CD4-positive, alpha-beta T cell treated with Interleukin-15 for 1 hour (primary cell): ENCODE measurements at regions not wholly inside any gene's neighbourhood (a gene's known extent, or its start where the extent isn't known, plus 50 kb on each side); places are given as distances from the start of the nearest gene placed in this dataset.

ENCODE experiments used
- DNase-seq: peaks from one replicate; pipeline ENCODE4 v3.0.0-alpha.2; 2020

DNA sequence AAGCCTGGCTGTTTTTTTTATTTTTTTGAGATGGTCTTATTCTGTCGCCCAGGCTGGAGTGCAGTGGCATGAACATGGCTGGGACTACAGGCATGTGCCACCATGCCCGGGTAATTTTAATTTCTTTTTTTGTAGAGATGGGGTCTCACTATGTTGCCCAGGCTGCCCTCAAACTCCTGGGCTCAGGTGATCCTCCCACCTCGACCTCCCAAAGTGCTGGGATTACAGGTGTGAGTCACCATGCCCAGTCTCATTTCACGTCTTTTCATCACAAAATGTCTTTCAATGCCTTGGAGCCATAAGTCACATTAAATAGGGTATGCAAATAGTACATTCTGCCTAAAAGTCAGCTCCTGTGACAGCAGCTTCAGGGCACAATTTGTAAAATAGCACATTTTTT lies 52.8 kb downstream of the SOX2 start:
- DNase-seq = no peak

DNA sequence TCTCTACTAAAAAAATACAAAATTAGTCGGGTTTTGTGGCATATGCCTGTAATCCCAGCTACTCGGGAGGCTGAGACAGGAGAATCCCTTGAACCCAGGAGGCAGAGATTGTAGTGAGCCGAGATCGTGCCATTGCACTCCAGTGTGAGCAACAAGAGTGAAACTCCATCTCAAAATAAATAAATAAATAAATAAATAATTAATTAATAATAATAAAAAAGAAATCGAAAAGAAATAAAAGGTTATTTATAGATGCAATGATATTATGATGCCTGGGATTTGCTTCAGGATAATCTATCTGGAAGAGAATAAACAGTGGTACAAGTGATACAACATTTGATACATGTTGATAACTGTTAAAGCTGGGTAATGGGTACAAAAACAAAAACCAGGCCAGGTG lies 58.6 kb downstream of the SOX2 start:
- DNase-seq = no peak

GRCh38 chr3:181771120-181771519 lies 59.4 kb downstream of the SOX2 start:
- DNase-seq = no peak

DNA sequence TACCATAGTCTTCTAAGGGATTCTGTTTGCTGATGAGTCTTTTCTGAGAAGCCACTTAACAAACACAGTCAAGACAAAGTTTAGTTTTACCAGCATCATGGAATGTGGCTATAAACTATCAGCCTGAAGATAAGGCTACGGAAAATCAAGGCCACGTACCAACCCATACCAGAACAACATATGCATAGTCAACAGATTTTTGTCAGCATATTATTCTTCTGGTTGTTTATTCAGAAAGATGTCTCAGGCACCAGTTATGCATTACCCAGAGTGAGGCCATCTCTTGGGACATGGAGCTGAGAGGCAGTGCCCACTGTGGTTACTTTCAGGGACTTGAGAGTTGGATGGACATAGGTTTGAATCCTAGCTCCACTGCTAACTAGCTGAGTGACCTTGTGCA lies 60.4 kb downstream of the SOX2 start:
- DNase-seq = no peak

GRCh38 chr3:181773921-181774320 lies 62.2 kb downstream of the SOX2 start:
- DNase-seq = no peak

DNA sequence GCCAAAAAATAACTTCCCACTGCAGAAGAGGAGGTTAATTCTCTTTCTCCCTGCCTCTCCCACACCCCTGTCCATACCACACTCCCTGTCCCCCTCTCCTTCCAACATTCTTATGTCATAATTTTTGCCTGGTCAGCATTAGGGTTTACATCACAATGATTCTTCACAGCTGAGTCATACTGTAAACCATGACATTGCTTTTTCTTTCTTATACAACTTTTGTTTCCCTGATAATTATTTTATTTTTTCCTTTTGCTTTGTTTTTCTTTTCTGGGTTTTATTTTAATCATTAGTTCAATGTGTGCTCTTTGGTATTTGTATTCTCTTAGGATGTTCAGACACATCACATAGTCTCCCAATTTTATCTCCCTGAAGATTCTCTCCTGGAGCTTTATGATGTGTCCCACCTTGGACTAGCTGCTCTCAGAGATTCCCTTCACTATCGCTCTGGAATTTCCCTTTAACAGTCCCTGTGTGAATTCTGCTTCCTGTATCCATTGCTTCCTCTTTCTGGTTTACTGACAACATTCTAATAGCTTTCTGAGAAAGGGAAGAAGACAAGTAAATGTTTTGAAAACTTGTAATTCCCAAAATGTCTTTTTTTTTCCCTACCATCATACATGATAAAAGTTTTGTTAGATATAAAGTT lies 70.7 kb downstream of the SOX2 start:
- no peak for DNase-seq

- DNase-seq = no peak
Measured at GRCh38 chr3:181790561-181790960, 78.8 kb downstream of the SOX2 start.

DNA sequence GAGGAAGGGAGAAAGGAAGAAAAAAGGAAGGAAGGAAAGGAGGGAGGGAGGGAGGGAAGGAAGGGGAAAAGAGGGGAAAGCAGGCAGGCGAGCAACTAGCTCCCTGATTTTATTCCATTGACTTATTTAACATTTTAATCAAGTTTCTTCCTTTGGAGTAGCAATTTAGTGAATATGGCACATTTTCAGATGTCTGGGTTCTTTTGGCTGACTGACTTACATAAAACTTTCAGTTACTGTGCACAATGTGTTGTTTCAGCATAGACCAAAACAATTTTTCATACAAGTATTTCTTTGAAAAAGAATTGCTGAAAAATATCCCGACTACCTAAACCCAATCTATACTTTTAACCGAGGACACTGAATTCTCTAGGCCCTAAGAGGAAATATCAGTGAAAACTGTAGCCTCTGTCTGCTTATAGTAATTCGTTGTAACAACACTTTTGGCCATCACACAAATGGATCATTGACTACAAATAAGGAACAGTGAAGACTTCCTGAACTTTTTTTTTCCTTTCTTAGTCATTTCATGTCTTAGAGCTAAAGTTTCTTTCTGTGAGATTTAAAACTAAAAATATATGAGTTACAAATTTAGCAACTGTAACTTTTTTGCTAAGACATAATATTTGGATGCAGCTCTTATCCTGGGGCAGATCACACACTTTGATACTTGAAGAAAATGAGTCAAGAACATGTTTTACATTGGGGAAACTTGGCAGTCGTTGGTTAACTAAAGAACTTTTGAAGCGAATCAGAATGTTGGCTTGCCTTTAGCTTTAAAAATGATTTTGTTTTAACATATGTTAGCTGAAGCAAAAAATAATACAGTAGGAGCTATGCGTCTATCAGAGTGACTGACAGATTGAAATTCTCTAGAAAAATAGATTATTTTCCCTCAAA lies 79.6 kb downstream of the SOX2 start:
- DNase-seq = no peak

GRCh38 chr3:181793006-181793405 lies 81.3 kb downstream of the SOX2 start:
- no peak for DNase-seq

DNA sequence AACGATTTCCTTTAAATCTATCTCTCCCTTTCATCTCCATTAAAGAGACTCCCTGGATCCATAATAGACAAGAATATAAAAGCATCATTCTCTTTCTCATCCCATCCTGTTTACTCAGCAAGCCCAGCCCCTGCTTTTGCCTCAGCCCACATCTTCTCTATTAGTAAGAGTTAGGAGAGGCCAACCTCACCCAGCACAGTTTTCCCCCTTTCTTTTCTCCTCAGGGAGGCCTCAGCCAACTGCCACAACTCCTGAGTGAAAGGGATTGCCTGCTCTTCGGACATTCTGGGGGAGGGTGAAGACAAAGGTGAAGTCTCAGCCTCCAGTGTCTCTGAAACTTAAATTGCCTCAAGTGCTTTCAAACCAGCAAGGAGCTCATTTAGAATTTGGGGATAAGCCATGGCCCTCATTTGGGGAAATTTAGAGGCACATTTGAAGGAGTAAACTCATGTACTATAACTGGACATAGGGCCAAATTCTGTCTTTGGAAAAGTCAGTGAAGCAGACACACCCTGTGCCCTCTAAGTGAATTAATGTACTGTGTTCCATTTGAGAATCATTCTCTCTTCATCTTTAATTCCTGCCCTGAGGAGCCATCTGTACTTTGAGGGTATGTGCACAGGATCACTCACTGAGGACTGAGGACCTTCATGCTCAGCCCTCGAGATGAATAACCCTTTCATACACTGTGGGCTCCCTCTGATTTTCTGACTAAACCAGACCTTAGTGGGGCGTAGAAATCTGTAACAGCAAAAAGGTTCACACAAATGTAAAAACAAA lies 82.5 kb downstream of the SOX2 start:
- DNase-seq = no peak

GRCh38 chr3:181796641-181797040 lies 84.9 kb downstream of the SOX2 start:
- DNase-seq = no peak

GRCh38 chr3:181797431-181797830 lies 85.7 kb downstream of the SOX2 start:
- no peak for DNase-seq

GRCh38 chr3:181805703-181806102 lies 94.0 kb downstream of the SOX2 start:
- DNase-seq = no peak

DNA sequence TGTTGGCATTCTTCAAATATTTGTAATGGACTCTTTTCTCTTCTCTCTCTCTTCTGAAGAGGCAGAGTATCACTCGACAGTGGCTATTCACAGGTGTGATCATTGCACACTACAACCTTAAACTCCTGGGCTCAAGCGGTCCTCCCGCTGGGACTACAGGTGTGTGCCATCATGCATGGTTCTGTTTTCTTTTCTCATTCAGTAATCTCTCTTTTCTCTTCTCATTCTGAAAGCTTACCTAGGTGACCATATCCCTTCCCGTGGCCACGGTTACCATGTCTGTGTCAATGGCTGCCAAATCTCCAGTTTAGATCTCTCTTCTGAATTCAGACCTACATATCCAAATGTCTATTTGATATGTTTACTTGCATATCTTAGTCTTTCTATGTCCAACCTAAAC lies 96.3 kb downstream of the SOX2 start:
- no peak for DNase-seq

DNA sequence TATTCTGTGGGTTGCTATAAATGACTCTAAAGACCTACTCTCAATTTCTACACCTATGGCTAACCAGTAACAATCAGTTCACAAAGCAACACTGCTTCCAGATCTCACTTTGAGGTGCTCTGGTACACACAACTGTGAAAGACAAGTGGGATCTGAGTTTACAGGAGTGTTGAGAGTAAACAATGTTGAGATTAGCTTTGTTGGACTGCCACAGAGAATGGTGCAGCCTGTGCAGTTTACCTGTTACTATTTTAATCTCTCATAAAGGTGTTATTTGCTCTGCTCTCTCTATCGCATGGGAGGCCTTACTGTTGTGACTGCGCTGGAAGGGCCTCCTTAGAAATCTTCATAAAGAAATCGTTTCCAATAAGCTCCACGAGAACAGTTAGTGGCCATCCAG lies 112.0 kb downstream of the SOX2 start:
- DNase-seq = no peak

DNA sequence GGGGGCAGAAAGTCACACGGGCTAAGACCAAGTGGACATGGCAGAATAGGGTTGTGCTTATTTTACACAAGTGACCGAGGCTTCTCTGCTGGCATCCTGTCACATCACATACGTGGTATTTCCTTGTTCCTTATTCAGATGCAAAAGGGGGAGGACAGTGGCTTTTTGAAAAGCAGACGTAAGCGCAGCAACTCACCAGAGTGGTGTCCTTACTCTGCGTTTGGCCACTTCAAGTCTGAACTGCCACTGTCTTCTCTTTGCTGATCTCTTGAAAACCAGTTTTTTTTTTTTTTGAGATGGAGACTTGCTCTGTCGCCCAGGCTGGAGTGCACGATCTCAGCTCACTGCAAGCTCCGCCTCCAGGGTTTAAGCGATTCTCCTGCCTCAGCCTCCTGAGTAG lies 113.2 kb downstream of the SOX2 start:
- no peak for DNase-seq

DNA sequence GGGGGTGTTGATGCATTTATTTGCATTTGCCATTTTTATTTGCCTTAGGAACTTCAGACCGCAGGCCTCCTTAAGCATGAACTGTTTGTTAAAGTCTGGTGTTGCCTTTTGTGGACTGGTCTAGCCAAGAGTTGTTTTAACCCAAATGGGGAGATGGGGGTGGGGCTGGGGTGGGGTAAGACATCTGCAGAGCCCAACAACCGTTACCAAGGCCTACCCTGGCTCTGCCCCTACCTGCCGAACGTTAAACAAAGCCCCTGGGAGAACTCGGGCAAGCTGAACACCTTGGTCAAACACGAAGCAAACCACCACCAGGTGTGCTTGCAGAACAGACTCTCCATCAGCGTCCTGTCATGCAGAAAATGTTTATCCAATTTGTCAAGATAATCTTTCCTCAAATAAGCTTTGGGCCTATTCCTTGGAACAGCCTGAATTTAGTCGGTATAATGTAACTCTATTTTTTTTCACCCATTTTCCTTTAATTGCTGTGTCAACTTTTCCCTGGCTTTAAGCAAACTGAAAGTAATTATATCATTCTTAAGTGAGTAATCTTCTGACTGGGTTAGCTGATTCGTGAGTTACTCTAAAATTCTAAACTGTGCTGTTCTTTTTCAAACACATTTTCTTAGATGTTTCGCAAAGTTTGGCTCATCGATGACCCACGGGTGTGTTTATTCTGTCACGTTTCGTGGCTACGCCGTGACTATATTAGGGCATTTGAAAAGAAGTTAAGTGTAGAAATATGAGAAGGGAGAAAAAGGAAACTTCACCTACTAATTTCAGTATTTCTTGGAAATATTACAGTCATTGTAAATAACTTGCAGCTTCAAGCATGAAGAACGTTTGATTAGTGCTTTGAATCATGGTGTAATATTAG lies 127.6 kb downstream of the SOX2 start:
- no peak for DNase-seq

- no peak for DNase-seq
Measured at GRCh38 chr3:181839916-181840297, 128.2 kb downstream of the SOX2 start.

DNA sequence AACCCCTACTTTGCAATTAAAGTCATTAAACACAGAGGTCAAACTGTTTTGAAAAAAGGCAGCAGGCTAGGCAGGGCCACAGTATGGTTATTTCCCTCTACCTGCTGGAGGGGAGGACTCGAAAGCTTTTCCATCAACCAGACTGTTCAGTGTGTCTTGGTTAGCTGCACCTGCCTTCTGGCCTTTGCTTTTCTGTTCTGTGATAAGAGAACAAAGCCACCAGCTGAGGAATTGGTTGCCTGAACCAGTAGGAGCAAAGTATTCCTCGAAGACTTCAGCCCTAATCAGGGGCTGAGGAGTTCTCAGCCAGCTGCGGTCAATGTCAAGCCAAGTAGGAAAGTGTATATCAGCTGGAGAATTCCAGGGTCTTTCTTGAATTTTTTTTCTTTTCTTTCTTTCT lies 132.5 kb downstream of the SOX2 start:
- no peak for DNase-seq

- DNase-seq = no peak
Measured at GRCh38 chr3:181847276-181847675, 135.6 kb downstream of the SOX2 start.

DNA sequence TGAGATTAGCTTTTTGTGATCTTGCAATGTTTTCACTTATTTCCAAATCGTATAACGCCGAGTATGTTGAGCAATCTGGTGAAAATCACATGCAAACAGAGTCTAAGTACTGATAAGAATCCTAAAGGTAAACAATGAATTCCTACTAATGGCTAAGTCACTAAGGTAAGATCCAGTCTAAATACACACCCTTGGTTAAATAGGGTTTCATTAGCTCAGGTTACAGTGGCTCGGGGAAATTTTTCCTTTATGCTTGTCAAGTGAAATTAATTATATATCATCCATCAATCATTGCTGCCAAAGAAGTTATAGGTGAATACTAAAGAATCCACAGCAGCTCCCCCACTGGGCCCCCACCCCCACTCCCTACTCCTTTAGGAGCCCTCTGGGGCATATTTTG lies 139.3 kb downstream of the SOX2 start:
- no peak for DNase-seq

GRCh38 chr3:181855825-181856224 lies 144.1 kb downstream of the SOX2 start:
- DNase-seq = no peak

DNA sequence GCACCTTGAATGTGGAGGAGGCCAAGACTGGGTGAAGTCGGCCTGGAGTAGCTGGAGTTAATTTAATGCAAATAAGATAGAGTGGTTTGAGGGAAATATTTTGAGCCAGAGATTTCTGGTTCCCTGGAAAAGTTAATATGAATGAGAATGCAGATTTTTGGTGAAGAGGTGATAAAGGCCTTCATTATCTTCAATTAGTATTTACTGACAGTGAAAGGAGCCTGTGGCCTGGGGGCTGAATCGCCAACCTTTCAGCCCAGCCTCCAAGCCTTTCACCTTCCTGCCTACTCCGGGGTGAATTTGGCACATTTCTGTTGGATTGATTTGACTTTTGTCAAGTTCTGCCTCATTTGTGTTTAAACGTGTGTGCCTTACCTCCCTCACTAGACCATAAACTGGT lies 147.8 kb downstream of the SOX2 start:
- DNase-seq = no peak
